ENCODE measurements at regions not wholly inside any gene's neighbourhood (a gene's known extent, or its start where the extent isn't known, plus 50 kb on each side); places are given as distances from the start of the nearest gene placed in this dataset.

- TF ChIP-seq EZH2 (IDR thresholded peaks at IDR 0.05; ENCODE audit: borderline replicate concordance, low read depth, low read length, severe bottlenecking) (no peak), CTCF (IDR thresholded peaks at IDR 0.05; ENCODE audit: borderline replicate concordance, extremely low read depth, low read length, poor library complexity, severe bottlenecking) (no peak)
Observed at GRCh38 chr5:110058175-110058574, 368.4 kb downstream of the MAN2A1 start.

All from DND-41 (cell line).